Ectodermal cell (in vitro differentiated cells): ENCODE measurements at regions not wholly inside any gene's neighbourhood (a gene's known extent, or its start where the extent isn't known, plus 50 kb on each side); places are given as distances from the start of the nearest gene placed in this dataset.
"Not testable (repeated sequence)": the region's sequence is repeated elsewhere in the genome, so short reads cannot be mapped to it uniquely, and the experiment has no call there.

Experiments used
- H3K27ac ChIP-seq: 2 replicates; pipeline ENCODE4 v1.7.0; 2013; ENCODE audit warnings: mild to moderate bottlenecking, low read depth, low read length; ENCODE audit not compliant: insufficient read depth, poor library complexity, severe bottlenecking
- H3K27me3 ChIP-seq: 2 replicates; pipeline ENCODE4 v1.7.0; 2013; ENCODE audit warnings: mild to moderate bottlenecking, low read length; ENCODE audit not compliant: insufficient read depth, control insufficient read depth, poor library complexity, severe bottlenecking
- H3K36me3 ChIP-seq: one replicate; pipeline ENCODE4 v1.7.0; 2013; ENCODE audit warnings: low read length; ENCODE audit not compliant: control insufficient read depth, insufficient read depth
- H3K4me1 ChIP-seq: one replicate; pipeline ENCODE4 v1.7.0; 2013; ENCODE audit warnings: low read length; ENCODE audit not compliant: control insufficient read depth, insufficient read depth
- H3K4me3 ChIP-seq: 2 replicates; pipeline ENCODE4 v1.7.0; 2013; ENCODE audit warnings: low read depth, low read length, control low read depth; ENCODE audit not compliant: insufficient read depth
- H3K9me3 ChIP-seq: 2 replicates; pipeline ENCODE4 v1.7.0; 2013; ENCODE audit warnings: mild to moderate bottlenecking, low read length, moderate library complexity; ENCODE audit not compliant: control insufficient read depth
- WGBS, 2 experiments: methylation state at CpG; one replicate each; pipeline ENCODE4 v1.1.7; 2013; ENCODE audit warnings: missing lambda C conversion rate in 2 of 2; 5-methylcytosine and 5-hydroxymethylcytosine counted together

- H3K9me3 ChIP-seq, result no peaks in the 10 kb centered on the region
- H3K36me3 ChIP-seq, result no peaks in the 10 kb centered on the region
- H3K4me3 ChIP-seq, result no peak overlapping the region
- no peak overlapping the region for H3K27ac ChIP-seq
- H3K27me3 ChIP-seq, result no peaks in the 10 kb centered on the region
- 79 to 88% methylated on average over 2 to 3 of the region's 3 CpGs for WGBS, 2 experiments
- peaks cover 4% of the 10 kb centered on the region for H3K4me1 ChIP-seq
Measured at GRCh38 chr7:79512261-79512660, 58.8 kb upstream of the MAGI2 start.

GRCh38 chr7:79511056-79511455 lies 57.6 kb upstream of the MAGI2 start:
- H3K27me3 ChIP-seq, H3K27ac ChIP-seq, H3K36me3 ChIP-seq, H3K9me3 ChIP-seq, H3K4me3 ChIP-seq: not testable (repeated sequence)
- 83 to 89% methylated on average over 1 of the region's 1 CpG for WGBS, 2 experiments
- peaks cover 12% of the 10 kb centered on the region for H3K4me1 ChIP-seq

- WGBS, 2 experiments, result 71% methylated on average over 3 of the region's 6 CpGs; no CpG with 5 or more reads in 1 of the 2 experiments
- Histone ChIP-seq H3K9me3 (no peaks in the 10 kb centered on the region), H3K27me3 (no peaks in the 10 kb centered on the region), H3K36me3 (no peaks in the 10 kb centered on the region), H3K4me1 (peaks cover 20% of the 10 kb centered on the region), H3K27ac (no peak overlapping the region), H3K4me3 (no peak overlapping the region)
Measured at GRCh38 chr7:79507131-79507530, 53.7 kb upstream of the MAGI2 start.

GRCh38 chr7:79506481-79506880 lies 53.0 kb upstream of the MAGI2 start:
- no peaks in the 10 kb centered on the region for H3K27me3 ChIP-seq
- no peak overlapping the region for H3K27ac ChIP-seq

GRCh38 chr7:79504607-79505389 lies 51.3 kb upstream of the MAGI2 start:
- Histone ChIP-seq H3K27ac (peak overlapping the region; percentile 72), H3K27me3 (no peaks in the 10 kb centered on the region), H3K4me3 (no peak overlapping the region), H3K4me1 (peaks cover 20% of the 10 kb centered on the region), H3K36me3 (no peaks in the 10 kb centered on the region), H3K9me3 (no peaks in the 10 kb centered on the region)
- 57 to 75% methylated on average over 7 of the region's 9 CpGs for WGBS, 2 experiments

More at GRCh38 chr7:79506481-79506880, 53.0 kb upstream of the MAGI2 start:
- 49 to 69% methylated on average over 2 of the region's 2 CpGs for WGBS, 2 experiments
- H3K9me3 ChIP-seq, result no peaks in the 10 kb centered on the region
- H3K36me3 ChIP-seq, result no peaks in the 10 kb centered on the region
- H3K4me3 ChIP-seq, result no peak overlapping the region
- peaks cover 20% of the 10 kb centered on the region for H3K4me1 ChIP-seq
